Astrocyte of the spinal cord (primary cell): ENCODE measurements at regions not wholly inside any gene's neighbourhood (a gene's known extent, or its start where the extent isn't known, plus 50 kb on each side); places are given as distances from the start of the nearest gene placed in this dataset.
A peak's percentile ranks its signal among the peaks of the same experiment; 100 is the strongest.
"Not testable (repeated sequence)": the region's sequence is repeated elsewhere in the genome, so short reads cannot be mapped to it uniquely, and the experiment has no call there.

Experiments
- DNase-seq: peaks from one replicate; pipeline ENCODE4 v3.0.0; 2011; ENCODE audit warnings: low read depth, low spot score
- H3K4me3 ChIP-seq: 2 replicates; pipeline ENCODE4 v1.5.1; 2011; ENCODE audit warnings: low read depth, mild to moderate bottlenecking, low read length, moderate library complexity
- in situ Hi-C: cut with HindIII; loops from 2 replicates; pipeline ENCODE4 v1.10.0; 2017; ENCODE audit warnings: low sequenced_read_pairs
- TF ChIP-seq, protein P1 (sequence below): IDR thresholded peaks from 2 replicates; pipeline ENCODE4 v1.5.1; 2012; ENCODE audit warnings: low read depth, mild to moderate bottlenecking, low read length, inconsistent platforms

DNA sequence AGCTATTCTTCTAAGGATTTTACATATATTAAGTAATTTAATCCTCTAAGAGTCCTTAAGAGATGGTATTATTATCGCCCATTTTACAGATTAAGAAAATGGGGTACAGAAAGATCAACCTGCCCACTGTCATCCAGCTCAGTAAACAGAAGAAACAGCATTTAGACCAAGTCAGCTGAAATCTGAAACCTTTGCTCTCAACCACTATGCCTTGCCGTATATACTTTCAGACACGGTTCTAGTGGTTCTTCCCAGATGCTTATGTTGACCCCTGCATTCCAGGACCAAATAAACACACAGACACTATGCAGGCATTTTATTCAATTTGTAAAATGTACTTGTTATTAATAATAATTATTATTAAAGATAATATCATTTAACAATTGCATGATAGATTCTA is 854.8 kb downstream of the KCNJ2 start:
- in situ Hi-C loops = no loop called here

DNA sequence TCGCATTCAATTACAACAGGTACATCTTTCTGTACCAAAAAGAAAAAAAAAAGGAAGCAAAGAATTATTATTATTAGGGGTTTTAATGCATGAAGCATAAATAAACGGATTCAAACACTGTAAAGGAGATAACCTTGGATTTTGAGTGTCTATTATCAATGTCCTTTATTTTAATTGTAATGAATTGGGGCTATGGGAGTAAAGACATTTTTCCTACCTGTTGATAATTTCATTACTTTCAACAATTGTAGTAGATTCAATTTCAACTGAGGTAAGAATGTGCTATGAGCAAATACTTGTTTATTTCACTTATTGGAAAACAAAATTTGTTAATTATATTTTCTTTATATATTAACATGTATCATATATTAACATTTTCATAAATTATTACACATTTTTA is 855.6 kb downstream of the KCNJ2 start:
- in situ Hi-C loops = no loop called here
- TF ChIP-seq, protein P1, sequence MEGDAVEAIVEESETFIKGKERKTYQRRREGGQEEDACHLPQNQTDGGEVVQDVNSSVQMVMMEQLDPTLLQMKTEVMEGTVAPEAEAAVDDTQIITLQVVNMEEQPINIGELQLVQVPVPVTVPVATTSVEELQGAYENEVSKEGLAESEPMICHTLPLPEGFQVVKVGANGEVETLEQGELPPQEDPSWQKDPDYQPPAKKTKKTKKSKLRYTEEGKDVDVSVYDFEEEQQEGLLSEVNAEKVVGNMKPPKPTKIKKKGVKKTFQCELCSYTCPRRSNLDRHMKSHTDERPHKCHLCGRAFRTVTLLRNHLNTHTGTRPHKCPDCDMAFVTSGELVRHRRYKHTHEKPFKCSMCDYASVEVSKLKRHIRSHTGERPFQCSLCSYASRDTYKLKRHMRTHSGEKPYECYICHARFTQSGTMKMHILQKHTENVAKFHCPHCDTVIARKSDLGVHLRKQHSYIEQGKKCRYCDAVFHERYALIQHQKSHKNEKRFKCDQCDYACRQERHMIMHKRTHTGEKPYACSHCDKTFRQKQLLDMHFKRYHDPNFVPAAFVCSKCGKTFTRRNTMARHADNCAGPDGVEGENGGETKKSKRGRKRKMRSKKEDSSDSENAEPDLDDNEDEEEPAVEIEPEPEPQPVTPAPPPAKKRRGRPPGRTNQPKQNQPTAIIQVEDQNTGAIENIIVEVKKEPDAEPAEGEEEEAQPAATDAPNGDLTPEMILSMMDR = no peak
- H3K4me3 ChIP-seq = no peak overlapping the region
- DNase-seq = no peak

More for the DNA sequence above, 854.8 kb downstream of the KCNJ2 start:
- peak; percentile 14 for DNase-seq
- TF ChIP-seq, protein P1 = no peak
- no peak overlapping the region for H3K4me3 ChIP-seq

DNA sequence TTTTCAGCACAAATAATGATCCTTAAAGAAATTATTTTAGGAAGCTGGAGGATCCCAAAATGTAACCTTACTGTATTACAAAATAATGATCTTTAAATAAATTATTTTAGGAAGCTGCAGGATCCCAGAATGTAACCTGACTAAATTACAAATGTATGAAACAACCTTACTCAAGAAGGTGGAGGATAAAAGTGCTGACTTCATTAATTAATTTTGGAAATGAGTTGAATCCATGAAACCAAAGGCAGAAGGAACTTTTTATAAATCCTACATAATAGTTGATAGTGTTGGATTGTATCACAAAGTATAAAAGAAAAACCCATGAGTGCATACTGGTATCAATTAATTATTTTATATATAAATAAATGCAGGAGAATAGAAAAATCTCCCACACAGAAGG is 859.9 kb downstream of the KCNJ2 start:
- DNase-seq = no peak
- TF ChIP-seq, protein P1 = no peak
- no peak overlapping the region for H3K4me3 ChIP-seq
- in situ Hi-C loops = no loop called here

DNA sequence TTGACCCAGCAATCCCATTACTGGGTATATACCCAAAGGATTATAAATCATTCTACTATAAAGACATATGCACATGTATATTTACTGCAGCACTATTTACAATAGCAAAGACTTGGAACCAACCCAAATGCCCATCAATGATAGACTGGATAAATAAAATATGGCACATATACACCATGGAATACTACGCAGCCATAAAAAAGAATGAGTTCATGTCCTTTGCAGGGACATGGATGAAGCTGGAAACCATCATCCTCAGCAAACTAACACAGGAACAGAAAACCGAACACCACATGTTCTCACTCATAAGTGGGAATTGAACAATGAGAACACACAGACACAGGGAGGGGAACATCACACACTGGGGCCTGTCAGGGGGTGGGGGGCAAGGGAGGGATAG is 862.0 kb downstream of the KCNJ2 start:
- DNase-seq, in situ Hi-C loops: not testable (repeated sequence)

DNA sequence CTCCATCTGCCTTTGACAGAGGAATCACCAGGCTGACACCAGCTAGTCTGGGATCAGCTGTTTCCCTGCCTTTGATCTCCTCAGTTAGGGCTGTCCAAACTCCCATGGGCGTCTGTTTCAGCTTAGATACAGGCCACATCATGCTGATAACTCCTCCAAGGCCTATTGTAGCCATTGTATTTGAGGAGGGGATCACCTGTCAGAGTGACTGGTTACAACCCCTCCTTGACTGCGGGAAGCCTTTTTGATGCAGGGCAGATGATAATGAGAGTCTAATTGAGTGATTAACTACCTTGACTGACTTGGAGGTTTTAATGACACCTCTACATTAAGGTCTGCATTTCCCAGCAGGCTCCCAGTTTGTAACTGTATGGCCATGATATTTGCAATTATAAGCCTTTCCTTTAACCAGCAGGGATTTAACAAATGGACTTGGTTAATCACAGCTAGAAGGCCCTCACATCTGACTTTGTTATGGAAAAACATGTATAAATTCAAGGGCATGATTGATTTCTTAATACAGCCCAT is 863.5 kb downstream of the KCNJ2 start:
- no peak overlapping the region for H3K4me3 ChIP-seq
- TF ChIP-seq, protein P1 = no peak
- DNase-seq = no peak
- in situ Hi-C loops = no loop called here

More for the DNA sequence above, 862.0 kb downstream of the KCNJ2 start:
- H3K4me3 ChIP-seq = not testable (repeated sequence)

DNA sequence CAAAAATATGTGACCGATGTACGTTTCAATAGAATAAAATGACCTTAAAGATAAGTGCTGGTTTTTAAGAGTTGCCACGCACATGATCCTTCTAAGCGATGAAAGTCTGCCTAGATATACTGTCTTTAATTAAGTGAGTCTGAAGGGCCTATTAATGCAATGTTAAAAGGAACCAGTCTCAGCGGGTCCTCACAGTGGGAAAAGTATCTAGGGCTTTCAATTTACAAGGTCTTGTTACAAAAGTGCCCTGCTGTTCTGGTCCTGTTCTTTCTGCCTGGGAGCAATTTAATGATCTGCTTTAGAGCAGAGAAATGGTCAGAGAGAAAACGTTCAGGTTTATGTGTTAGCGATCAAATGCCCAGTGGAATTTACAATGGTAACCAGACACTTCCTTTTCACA is 864.0 kb downstream of the KCNJ2 start:
- in situ Hi-C loops = no loop called here
- no peak overlapping the region for H3K4me3 ChIP-seq
- TF ChIP-seq, protein P1 = no peak
- peak; percentile 21 for DNase-seq

DNA sequence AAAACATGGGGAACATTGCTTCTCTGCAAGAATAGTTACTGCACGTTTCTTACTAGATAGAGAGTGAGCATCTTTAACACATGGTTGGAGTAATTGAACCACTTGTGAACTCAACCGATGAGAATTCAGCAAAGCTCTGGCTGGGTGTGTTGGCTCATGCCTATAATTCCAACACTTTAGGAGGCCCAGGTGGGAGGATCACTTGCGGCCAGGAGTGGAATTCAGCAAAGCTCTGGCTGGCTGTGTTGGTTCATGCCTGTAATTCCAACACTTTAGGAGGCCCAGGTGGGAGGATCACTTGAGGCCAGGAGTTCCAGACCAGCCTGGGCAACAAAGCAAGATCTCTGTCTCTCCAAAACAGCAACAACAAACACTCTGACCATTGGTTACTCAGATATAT is 865.9 kb downstream of the KCNJ2 start:
- in situ Hi-C loops = no loop called here
- no peak for DNase-seq
- TF ChIP-seq, protein P1 = no peak
- H3K4me3 ChIP-seq = no peak overlapping the region
